ENCODE measurements at regions not wholly inside any gene's neighbourhood (a gene's known extent, or its start where the extent isn't known, plus 50 kb on each side); places are given as distances from the start of the nearest gene placed in this dataset.

DNA sequence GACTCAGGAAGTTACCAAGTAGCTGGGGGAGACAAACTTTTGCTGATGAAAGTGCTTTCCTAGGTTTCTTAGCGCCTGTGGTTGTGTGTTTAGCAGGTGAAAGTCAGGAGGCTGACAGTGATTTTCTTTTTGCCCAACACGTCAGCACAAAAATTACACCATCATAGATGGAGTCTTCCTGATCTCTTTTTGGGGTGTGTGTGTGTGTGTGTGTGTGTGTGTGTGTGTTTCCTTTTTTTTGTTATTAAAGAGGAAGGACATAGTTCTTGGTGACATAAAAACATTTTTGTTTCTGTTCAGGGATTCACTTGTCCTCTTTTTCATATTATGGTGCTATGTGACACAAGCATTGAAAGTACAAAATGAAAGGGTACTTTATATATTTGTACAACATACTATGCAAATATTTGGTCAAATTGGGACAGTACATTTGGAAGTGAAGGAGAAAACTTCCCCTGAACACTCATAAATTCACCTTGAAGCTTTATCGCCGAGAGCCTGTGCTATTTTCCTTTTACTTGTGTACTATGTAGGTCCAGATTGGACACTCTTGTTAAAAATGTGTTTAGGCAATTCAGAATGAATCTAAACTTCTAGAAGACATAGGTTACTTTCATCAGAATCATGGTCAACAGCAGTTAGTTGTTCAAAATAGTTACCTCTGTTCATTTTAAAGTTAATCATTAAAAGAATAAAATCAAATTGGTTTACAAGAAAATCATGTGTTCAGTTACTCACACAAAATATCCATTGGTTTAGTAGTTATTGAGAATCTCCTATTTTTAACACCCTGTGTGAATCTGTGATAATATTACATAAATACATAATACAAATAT lies 491.9 kb downstream of the IRS1 start:
- intact Hi-C loops (cut with DNase I), result no loop called here
- 67% methylated on average over 4 of the region's 4 CpGs for WGBS
- Histone ChIP-seq H3K9me3 (no peaks in the 10 kb centered on the region), H3K36me3 (no peaks in the 10 kb centered on the region), H3K4me3 (no peak overlapping the region), H3K4me1 (replicated peaks) (no peaks in the 10 kb centered on the region), H3K27me3 (replicated peaks; ENCODE audit: insufficient read depth) (no peaks in the 10 kb centered on the region), H3K27ac (no peak overlapping the region)
- no peak for TF ChIP-seq POLR2A (IDR thresholded peaks at IDR 0.05)
- TF ChIP-seq, protein P1, sequence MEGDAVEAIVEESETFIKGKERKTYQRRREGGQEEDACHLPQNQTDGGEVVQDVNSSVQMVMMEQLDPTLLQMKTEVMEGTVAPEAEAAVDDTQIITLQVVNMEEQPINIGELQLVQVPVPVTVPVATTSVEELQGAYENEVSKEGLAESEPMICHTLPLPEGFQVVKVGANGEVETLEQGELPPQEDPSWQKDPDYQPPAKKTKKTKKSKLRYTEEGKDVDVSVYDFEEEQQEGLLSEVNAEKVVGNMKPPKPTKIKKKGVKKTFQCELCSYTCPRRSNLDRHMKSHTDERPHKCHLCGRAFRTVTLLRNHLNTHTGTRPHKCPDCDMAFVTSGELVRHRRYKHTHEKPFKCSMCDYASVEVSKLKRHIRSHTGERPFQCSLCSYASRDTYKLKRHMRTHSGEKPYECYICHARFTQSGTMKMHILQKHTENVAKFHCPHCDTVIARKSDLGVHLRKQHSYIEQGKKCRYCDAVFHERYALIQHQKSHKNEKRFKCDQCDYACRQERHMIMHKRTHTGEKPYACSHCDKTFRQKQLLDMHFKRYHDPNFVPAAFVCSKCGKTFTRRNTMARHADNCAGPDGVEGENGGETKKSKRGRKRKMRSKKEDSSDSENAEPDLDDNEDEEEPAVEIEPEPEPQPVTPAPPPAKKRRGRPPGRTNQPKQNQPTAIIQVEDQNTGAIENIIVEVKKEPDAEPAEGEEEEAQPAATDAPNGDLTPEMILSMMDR (IDR thresholded peaks at IDR 0.05), result no peak
- DNase-seq (ENCODE audit: low spot score), result no peak

DNA sequence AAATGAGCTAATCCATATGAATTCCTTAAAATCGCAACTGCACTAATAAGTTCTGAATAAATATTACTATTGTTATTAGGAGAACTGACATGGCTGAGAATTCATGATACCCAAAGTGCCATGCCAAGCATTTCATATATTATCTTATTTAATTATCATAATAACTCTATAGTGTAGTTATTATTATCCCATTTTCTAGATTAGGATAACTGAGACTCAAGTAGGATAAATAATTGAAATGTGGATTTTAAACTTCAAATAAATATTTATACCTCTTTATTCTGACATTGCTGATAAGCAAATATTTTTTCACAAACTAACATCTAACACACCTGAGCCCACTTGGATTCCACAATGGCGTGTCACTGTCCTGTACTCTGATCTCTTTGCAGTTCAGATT lies 492.7 kb downstream of the IRS1 start:
- Histone ChIP-seq H3K36me3 (no peaks in the 10 kb centered on the region), H3K4me1 (replicated peaks) (no peaks in the 10 kb centered on the region), H3K27ac (no peak overlapping the region), H3K27me3 (replicated peaks; ENCODE audit: insufficient read depth) (no peaks in the 10 kb centered on the region), H3K9me3 (no peaks in the 10 kb centered on the region), H3K4me3 (no peak overlapping the region)
- no peak for DNase-seq (ENCODE audit: low spot score)
- TF ChIP-seq POLR2AphosphoS5 (IDR thresholded peaks at IDR 0.05) (no peak), POLR2A (IDR thresholded peaks at IDR 0.05) (no peak)
- TF ChIP-seq, protein P1 (IDR thresholded peaks at IDR 0.05), result no peak
- WGBS, result 96% methylated on average over 2 of the region's 2 CpGs
- intact Hi-C loops (cut with DNase I), result no loop called here

DNA sequence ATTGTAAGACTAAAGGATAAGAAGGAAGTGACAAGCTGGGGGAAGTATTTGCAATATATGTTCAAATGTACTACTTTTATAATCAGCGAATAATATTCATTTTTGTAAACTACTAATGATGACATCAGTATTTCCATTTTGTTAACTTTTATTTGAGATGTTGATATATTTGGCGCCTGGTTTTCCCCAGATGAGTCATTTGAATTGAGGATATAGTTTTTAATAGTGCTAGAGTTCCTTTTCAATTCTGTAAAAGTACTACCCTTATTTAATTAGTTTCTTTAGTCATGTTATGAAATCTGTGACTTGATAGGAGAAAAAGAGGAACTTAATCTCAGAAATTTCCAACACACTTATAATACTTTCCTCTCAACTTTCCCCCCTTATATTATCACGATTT lies 495.3 kb downstream of the IRS1 start:
- DNase-seq (ENCODE audit: low spot score), result no peak
- no peak overlapping the region for H3K27ac ChIP-seq
- H3K4me3 ChIP-seq, result no peak overlapping the region
- 87% methylated on average over 3 of the region's 3 CpGs for WGBS
- TF ChIP-seq POLR2AphosphoS5 (IDR thresholded peaks at IDR 0.05), result no peak
- TF ChIP-seq, protein P1 (IDR thresholded peaks at IDR 0.05), result no peak
- no peak for TF ChIP-seq POLR2A (IDR thresholded peaks at IDR 0.05)
- no peaks in the 10 kb centered on the region for H3K36me3 ChIP-seq
- no peaks in the 10 kb centered on the region for H3K27me3 ChIP-seq (replicated peaks; ENCODE audit: insufficient read depth)
- no peaks in the 10 kb centered on the region for H3K4me1 ChIP-seq (replicated peaks)
- intact Hi-C loops (cut with DNase I), result no loop called here
- no peaks in the 10 kb centered on the region for H3K9me3 ChIP-seq

DNA sequence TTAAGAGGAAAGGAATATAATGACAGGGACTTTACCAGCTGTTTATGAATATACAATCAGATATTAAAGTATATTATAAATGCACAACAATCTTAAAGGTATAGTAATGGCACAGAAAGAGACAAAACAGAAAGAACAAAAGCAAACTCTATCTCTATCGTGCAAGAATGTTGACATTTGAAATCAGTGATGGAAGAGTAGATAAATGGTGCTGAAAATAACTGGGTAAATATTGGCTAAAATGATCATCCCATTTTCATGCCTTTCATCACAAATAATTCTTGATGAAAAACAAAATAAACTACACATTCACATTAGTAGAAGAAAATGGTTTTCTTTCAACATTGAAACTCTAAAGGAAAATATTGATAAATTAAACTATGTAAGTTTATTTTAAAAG lies 495.9 kb downstream of the IRS1 start:
- 11% methylated on average over 1 of the region's 1 CpG for WGBS
- Histone ChIP-seq H3K4me3 (no peak overlapping the region), H3K4me1 (replicated peaks) (no peaks in the 10 kb centered on the region), H3K27me3 (replicated peaks; ENCODE audit: insufficient read depth) (no peaks in the 10 kb centered on the region), H3K36me3 (no peaks in the 10 kb centered on the region), H3K27ac (no peak overlapping the region), H3K9me3 (no peaks in the 10 kb centered on the region)
- TF ChIP-seq, protein P1 (IDR thresholded peaks at IDR 0.05), result no peak
- TF ChIP-seq POLR2A (IDR thresholded peaks at IDR 0.05) (no peak), POLR2AphosphoS5 (IDR thresholded peaks at IDR 0.05) (no peak)
- intact Hi-C loops (cut with DNase I), result no loop called here
- no peak for DNase-seq (ENCODE audit: low spot score)
